AG08396 (cell line): ENCODE measurements at regions not wholly inside any gene's neighbourhood (a gene's known extent, or its start where the extent isn't known, plus 50 kb on each side); places are given as distances from the start of the nearest gene placed in this dataset.
"Not testable (repeated sequence)": the region's sequence is repeated elsewhere in the genome, so short reads cannot be mapped to it uniquely, and the experiment has no call there.

Source experiments
- DNase-seq: peaks from one replicate; pipeline ENCODE4 v3.0.0; 2012; ENCODE audit warnings: low spot score, mixed read lengths

GRCh38 chr4:147102596-147102995 is 156.9 kb upstream of the TTC29 start:
- no peak for DNase-seq

DNA sequence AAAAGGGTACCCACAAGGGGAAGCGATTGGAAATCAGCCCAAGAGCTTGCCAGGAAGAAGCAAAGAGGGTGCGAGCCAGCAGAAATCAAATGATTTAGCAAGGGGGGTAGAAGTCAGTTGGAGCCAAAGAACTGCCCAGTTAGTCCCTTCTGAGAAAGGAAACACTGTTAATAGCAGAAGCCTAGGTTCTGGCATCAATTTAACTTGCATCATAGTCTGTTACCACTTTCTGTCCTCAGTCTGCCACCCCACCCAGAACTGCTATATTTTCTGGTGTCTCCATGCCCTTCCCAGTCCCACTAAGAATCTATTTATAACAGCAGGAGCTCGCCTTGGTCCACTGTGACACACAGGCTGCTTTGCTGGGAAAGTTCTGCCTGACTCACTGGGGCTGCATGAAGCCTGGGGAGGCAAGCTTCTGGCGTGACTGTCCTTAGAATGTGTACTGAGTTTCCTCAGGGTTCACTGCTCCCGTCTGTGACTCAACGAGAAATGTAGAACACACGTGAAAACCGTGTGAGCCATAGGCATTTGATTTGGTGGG is 157.8 kb upstream of the TTC29 start:
- DNase-seq, result peak; percentile 88

DNA sequence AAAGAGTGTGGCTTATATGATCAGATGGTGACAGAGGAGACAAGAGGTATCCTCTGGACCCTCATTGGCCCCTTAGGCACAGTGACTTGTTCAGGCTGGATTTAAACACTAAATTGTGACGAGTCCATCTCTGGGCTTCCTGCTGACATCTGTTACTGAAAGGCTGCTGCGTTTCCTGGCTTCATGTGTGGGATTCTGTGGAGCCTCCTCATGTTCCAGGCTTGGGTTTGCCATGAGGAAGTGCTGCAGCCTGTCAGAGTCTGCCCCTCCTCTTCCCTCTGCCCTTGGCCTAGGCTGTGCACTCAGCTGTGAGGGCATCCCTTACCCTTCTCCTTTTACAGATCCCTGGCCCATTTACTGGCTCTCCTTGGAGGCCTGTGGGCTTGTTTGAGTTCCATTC is 159.1 kb upstream of the TTC29 start:
- no peak for DNase-seq

- peak; percentile 26 for DNase-seq
These were observed 162.7 kb upstream of the TTC29 start for GRCh38 chr4:147108409-147108808.

- no peak for DNase-seq
These were observed 164.1 kb upstream of the TTC29 start for GRCh38 chr4:147109800-147110199.

DNA sequence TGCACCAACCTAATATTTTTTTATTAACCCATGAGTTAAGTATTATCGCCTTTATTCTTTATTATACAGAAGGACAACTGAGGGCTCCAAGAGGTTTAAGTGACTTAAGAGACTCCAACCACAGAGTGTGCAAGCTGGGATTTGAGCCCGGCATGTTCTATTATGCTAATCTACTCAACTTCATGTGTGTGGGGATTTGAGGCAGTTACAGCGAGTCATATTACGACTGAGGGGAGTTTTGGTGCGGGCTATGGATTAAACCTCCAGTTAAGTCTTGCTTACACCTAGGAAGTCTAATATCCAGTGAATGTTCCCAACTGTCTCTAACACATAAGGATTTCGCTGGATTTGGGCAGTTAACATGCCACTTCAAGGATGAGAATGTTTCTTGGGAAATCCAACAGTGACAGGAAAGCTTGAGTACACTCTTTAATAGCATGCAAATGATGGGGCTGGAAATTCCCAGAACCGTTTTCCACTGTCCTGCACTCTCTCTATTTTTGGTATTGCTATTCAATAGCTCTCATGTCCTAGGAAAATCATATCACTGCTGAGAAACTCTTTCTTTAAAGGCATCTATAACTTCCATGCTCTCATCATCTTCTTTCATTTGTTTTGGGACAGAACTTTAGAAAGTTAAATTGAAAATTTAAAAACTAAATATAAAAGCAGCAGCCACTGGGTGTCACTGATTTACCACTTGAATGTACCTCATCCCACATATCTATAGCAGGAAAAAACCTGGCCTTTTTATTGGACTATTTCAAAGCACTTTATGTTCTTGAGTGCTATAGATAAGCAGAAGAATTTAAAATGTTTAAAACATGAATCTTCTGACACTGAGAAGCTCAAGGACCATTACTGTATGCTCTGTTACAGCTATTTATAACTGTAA is 165.1 kb upstream of the TTC29 start:
- no peak for DNase-seq

- not testable (repeated sequence) for DNase-seq
These were observed 166.5 kb upstream of the TTC29 start for GRCh38 chr4:147112196-147112595.

- no peak for DNase-seq
These were observed 171.8 kb upstream of the TTC29 start for GRCh38 chr4:147117431-147117830.

GRCh38 chr4:147118528-147118927 is 172.9 kb upstream of the TTC29 start:
- DNase-seq, result peak; percentile 33

GRCh38 chr4:147122685-147123084 is 177.0 kb upstream of the TTC29 start:
- DNase-seq, result no peak

DNA sequence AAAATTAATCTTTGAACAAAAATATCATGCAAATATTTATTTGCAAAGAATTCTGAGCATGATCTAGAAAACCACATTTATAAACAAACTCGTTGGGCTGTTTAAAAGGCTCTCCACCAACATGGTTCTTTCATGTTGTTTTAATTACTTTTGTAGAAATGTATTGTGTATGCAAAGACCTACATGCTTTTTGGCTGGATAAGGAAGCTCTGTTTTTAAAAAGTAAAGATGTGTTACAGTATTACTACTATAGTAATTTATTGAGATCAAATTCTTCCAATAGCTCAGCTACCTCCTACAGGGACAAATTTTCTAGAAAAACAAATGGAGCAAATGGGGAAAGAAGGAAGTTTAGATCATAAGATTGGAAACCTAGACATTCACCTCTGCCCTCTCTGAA is 177.5 kb upstream of the TTC29 start:
- peak; percentile 12 for DNase-seq

DNA sequence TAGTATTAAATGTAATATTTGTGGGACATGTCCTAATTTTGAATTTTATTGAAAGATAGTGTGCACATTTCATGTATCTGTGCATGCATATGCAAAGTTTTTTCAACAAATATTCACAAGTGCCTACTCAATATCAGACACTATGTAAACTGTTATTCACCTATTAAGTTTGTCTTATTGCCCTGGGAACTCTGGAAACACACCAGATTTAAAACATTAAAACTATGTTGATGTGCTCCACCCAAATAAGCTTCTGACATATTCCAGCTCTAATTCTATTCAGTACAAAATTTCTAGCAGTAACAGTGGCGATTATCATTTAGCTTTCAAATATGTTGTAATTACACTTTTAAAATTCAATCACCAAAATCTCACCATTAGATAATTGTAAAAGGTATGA is 183.1 kb upstream of the TTC29 start:
- no peak for DNase-seq

- no peak for DNase-seq
These were observed 184.0 kb upstream of the TTC29 start for GRCh38 chr4:147129687-147130086.

GRCh38 chr4:147134536-147135210 is 189.0 kb upstream of the TTC29 start:
- no peak for DNase-seq

GRCh38 chr4:147136310-147136709 is 190.6 kb upstream of the TTC29 start:
- DNase-seq, result no peak

DNA sequence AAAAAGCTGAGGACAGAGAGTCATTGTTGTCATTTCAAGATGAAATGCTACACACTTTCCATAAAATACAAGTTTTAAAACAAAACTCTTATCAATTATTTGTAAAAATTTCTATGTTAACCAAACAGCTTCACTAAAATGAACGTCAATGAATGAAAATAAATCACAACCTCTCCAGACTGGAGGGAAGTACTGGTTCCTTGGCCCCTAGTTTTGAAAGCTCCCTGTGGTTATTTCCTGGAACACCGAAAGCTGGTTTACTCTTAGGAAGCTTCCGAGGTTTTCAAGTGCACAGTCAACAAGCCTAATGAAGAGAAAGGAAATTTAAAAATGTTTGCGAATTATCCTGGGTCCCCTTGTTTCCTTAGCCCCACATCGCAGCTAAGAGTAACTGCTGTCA is 191.1 kb upstream of the TTC29 start:
- no peak for DNase-seq

DNA sequence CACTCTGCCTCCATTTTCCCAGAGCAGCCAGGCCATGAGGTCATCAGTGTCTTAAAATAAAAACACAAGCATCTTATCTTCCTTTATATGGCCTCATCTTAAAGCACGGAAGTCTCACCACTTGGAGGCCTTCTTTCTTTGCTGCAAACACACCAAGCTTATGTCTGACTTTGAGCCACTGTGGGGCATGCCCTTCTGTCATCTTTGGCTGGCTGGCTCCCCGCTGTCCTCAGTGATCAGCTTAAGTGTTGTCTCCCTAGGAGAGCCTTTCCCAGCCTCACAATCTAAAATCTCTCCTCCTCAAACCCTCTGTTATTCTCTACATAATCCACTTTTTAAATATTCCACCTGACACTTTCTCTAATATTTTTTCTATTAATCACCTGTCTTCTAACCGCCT is 191.6 kb upstream of the TTC29 start:
- no peak for DNase-seq

DNA sequence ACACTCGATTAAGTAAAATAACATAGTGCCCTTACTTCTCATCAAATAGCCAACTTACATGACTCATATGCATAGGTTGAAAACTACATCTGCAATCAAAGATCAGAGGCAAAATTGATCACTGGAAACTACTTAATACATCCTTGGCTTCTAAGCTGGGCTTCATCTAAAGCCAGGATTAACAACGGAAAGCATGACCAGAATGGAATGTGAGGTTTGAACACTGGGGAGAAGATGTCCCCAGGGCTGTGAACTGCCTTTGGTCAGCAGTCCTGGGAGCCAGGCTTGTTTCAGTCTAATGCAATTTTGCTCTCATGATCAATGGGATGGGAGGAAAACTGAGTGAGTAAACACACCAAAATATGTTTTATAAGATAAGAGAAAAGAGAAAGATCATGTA is 192.5 kb upstream of the TTC29 start:
- peak; percentile 18 for DNase-seq

DNA sequence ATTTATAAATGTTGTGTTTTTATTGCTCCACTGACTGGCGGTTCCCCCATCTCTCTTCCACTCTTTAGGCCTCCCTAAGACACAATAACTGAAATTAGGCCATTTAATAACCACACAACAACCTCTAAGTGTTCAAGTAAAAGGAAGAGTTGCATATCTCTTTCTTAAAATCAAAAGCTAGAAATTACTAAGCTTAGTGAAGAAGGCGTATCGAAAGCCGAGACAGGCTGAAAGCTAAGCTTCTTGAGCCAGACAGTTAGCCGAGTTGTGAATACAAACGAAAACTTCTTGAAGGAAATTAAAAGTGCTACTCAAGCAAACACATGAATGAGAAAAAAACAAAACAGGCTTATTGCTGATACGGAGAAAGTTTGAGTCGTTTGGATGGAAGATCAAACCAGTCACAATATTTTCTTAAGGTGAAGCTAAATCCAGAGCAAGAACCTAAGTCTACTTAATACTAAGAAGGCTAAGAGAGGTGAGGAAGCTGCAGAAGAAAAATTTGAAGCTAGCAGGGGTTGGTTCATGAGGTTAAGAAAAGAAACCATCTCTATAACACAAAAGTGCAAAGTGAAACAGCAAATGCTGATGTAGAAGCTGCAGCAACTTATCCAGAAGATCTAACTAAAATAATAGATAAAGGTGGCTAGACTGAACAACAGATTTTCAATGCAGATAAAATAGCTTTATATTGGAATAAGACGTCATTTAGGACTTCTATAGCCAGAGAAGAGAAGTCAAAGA is 194.0 kb upstream of the TTC29 start:
- DNase-seq, result no peak

DNA sequence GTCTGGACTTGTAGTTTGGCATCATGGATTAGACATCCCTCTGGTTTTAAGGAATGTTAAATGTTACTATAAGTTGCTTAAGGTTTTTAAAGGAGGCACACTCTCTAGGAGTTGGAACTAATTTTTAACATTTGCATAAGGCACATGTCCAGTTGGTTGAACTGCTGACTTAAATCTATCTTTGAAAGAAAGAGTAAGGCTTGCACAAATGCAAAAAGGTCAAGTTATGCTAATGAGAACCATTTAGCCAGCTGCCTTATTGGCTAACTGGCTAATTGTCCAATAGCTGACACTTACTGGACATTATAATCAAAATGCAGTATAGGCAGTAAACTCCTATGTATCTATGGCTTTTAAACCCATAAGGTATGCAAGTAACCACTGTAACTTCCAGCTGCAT is 206.1 kb upstream of the TTC29 start:
- no peak for DNase-seq

GRCh38 chr4:147157860-147158701 is 212.4 kb upstream of the TTC29 start:
- peak; percentile 25 for DNase-seq
